ENCODE measurements at regions not wholly inside any gene's neighbourhood (a gene's known extent, or its start where the extent isn't known, plus 50 kb on each side); places are given as distances from the start of the nearest gene placed in this dataset.
"Not testable (repeated sequence)": the region's sequence is repeated elsewhere in the genome, so short reads cannot be mapped to it uniquely, and the experiment has no call there.

- DNase-seq (ENCODE audit: low spot score) = no peak
Measured at GRCh38 chr18:46226461-46226860, 122.3 kb downstream of the HAUS1 start.

- not testable (repeated sequence) for DNase-seq (ENCODE audit: low spot score)
Measured at GRCh38 chr18:46229641-46230040, 125.5 kb downstream of the HAUS1 start.

- no peak for DNase-seq (ENCODE audit: low spot score)
Measured at GRCh38 chr18:46236156-46236555, 132.0 kb downstream of the HAUS1 start.

GRCh38 chr18:46237891-46238290, 133.7 kb downstream of the HAUS1 start:
- no peak for DNase-seq (ENCODE audit: low spot score)

- DNase-seq (ENCODE audit: low spot score) = no peak
Measured at GRCh38 chr18:46239549-46239948, 135.4 kb downstream of the HAUS1 start.

GRCh38 chr18:46239998-46240397, 135.8 kb downstream of the HAUS1 start:
- DNase-seq (ENCODE audit: low spot score) = no peak

GRCh38 chr18:46241393-46241792, 137.2 kb downstream of the HAUS1 start:
- DNase-seq (ENCODE audit: low spot score) = not testable (repeated sequence)

- no peak for DNase-seq (ENCODE audit: low spot score)
Measured at GRCh38 chr18:46242183-46242582, 138.0 kb downstream of the HAUS1 start.

- no peak for DNase-seq (ENCODE audit: low spot score)
Measured at GRCh38 chr18:46243095-46243494, 138.9 kb downstream of the HAUS1 start.

- no peak for DNase-seq (ENCODE audit: low spot score)
Measured at GRCh38 chr18:46243673-46244072, 139.5 kb downstream of the HAUS1 start.

- no peak for DNase-seq (ENCODE audit: low spot score)
Measured at GRCh38 chr18:46246101-46246500, 141.9 kb downstream of the HAUS1 start.

- DNase-seq (ENCODE audit: low spot score) = no peak
Measured at GRCh38 chr18:46247942-46248341, 143.8 kb downstream of the HAUS1 start.

GRCh38 chr18:46250084-46250811, 146.1 kb downstream of the HAUS1 start:
- DNase-seq (ENCODE audit: low spot score) = peak; percentile 73

GRCh38 chr18:46250812-46251173, 146.6 kb downstream of the HAUS1 start:
- DNase-seq (ENCODE audit: low spot score) = no peak

- DNase-seq (ENCODE audit: low spot score) = no peak
Measured at GRCh38 chr18:46252759-46253158, 148.6 kb downstream of the HAUS1 start.

- no peak for DNase-seq (ENCODE audit: low spot score)
Measured at GRCh38 chr18:46253498-46253897, 149.3 kb downstream of the HAUS1 start.

- no peak for DNase-seq (ENCODE audit: low spot score)
Measured at GRCh38 chr18:46256078-46256477, 151.9 kb downstream of the HAUS1 start.

- no peak for DNase-seq (ENCODE audit: low spot score)
Measured at GRCh38 chr18:46257366-46257765, 153.2 kb downstream of the HAUS1 start.

- DNase-seq (ENCODE audit: low spot score) = no peak
Measured at GRCh38 chr18:46260016-46260878, 156.1 kb downstream of the HAUS1 start.

GRCh38 chr18:46260879-46261143, 156.6 kb downstream of the HAUS1 start:
- DNase-seq (ENCODE audit: low spot score) = no peak

- DNase-seq (ENCODE audit: low spot score) = no peak
Measured at GRCh38 chr18:46261799-46262198, 157.6 kb downstream of the HAUS1 start.

GRCh38 chr18:46262856-46263255, 158.7 kb downstream of the HAUS1 start:
- no peak for DNase-seq (ENCODE audit: low spot score)

- no peak for DNase-seq (ENCODE audit: low spot score)
Measured at GRCh38 chr18:46264255-46264654, 160.1 kb downstream of the HAUS1 start.
